Esophagus muscularis mucosa (tissue), 4 donors: ENCODE measurements at regions not wholly inside any gene's neighbourhood (a gene's known extent, or its start where the extent isn't known, plus 50 kb on each side); places are given as distances from the start of the nearest gene placed in this dataset.

ENCODE experiments used
- EP300 ChIP-seq: sonication (generic); formaldehyde crosslinking; IDR thresholded peaks from one replicate; pipeline ENCODE4 v1.6.1; 2017; ENCODE audit warnings: antibody characterized with exemption
- POLR2A ChIP-seq: fragments of 450-650 bp; IDR thresholded peaks from one replicate; pipeline ENCODE4 v1.6.1; 2017; ENCODE audit warnings: antibody characterized with exemption, moderate library complexity, mild to moderate bottlenecking, low read depth
- POLR2AphosphoS5 ChIP-seq, 2 donors: sonication (generic); formaldehyde crosslinking; IDR thresholded peaks; one replicate each; pipeline ENCODE4 v1.6.1; 2017; ENCODE audit warnings: antibody characterized with exemption in 2 of 2
- TF ChIP-seq, protein P1 (sequence below), 3 experiments: fragments of 200-600 bp in 2 of 3; fragments of 450-650 bp in 1 of 3; sonication (generic) in 2 of 3; IDR thresholded peaks; one replicate each; pipeline ENCODE4 v1.5.1; 2017 to 2019; ENCODE audit warnings: antibody characterized with exemption in 3 of 3, mild to moderate bottlenecking in 2 of 3, moderate library complexity in 1 of 3

GRCh38 chr22:47484960-47485569, 722.6 kb downstream of the TBC1D22A start:
- TF ChIP-seq POLR2A, result no peak
- TF ChIP-seq, protein P1, sequence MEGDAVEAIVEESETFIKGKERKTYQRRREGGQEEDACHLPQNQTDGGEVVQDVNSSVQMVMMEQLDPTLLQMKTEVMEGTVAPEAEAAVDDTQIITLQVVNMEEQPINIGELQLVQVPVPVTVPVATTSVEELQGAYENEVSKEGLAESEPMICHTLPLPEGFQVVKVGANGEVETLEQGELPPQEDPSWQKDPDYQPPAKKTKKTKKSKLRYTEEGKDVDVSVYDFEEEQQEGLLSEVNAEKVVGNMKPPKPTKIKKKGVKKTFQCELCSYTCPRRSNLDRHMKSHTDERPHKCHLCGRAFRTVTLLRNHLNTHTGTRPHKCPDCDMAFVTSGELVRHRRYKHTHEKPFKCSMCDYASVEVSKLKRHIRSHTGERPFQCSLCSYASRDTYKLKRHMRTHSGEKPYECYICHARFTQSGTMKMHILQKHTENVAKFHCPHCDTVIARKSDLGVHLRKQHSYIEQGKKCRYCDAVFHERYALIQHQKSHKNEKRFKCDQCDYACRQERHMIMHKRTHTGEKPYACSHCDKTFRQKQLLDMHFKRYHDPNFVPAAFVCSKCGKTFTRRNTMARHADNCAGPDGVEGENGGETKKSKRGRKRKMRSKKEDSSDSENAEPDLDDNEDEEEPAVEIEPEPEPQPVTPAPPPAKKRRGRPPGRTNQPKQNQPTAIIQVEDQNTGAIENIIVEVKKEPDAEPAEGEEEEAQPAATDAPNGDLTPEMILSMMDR (IDR thresholded peaks at IDR 0.05), result no peak
- no peak for TF ChIP-seq POLR2AphosphoS5 (IDR thresholded peaks at IDR 0.05)
- no peak for TF ChIP-seq EP300
